ENCODE measurements at regions not wholly inside any gene's neighbourhood (a gene's known extent, or its start where the extent isn't known, plus 50 kb on each side); places are given as distances from the start of the nearest gene placed in this dataset.

GRCh38 chr3:31232055-31233025 is 300.4 kb upstream of the STT3B start:
- Histone ChIP-seq H3K4me1 (peaks cover 0 to 23% (median 2%) of the 10 kb centered on the region in 4 donors), H3K9me3 (no peaks in the 10 kb centered on the region), H3K27ac (peak overlapping the region in 3 of 4 donors; percentile 10 to 72 (median 40)), H3K27me3 (no peaks in the 10 kb centered on the region), H3K36me3 (no peaks in the 10 kb centered on the region), H3K4me3 (no peak overlapping the region)
- WGBS, 2 donors: 82 to 86% methylated on average over 12 of the region's 12 CpGs
- TF ChIP-seq POLR2A (IDR thresholded peaks at IDR 0.05) (no peak), EP300 (IDR thresholded peaks at IDR 0.05) (peak in 1 of 2 donors; percentile 37)
- TF ChIP-seq, protein P1, sequence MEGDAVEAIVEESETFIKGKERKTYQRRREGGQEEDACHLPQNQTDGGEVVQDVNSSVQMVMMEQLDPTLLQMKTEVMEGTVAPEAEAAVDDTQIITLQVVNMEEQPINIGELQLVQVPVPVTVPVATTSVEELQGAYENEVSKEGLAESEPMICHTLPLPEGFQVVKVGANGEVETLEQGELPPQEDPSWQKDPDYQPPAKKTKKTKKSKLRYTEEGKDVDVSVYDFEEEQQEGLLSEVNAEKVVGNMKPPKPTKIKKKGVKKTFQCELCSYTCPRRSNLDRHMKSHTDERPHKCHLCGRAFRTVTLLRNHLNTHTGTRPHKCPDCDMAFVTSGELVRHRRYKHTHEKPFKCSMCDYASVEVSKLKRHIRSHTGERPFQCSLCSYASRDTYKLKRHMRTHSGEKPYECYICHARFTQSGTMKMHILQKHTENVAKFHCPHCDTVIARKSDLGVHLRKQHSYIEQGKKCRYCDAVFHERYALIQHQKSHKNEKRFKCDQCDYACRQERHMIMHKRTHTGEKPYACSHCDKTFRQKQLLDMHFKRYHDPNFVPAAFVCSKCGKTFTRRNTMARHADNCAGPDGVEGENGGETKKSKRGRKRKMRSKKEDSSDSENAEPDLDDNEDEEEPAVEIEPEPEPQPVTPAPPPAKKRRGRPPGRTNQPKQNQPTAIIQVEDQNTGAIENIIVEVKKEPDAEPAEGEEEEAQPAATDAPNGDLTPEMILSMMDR (IDR thresholded peaks at IDR 0.05): no peak
- no peak for DNase-seq (ENCODE audit: low spot score in 2 of 2)

GRCh38 chr3:31234145-31234544 is 298.6 kb upstream of the STT3B start:
- Histone ChIP-seq H3K36me3 (no peaks in the 10 kb centered on the region), H3K4me3 (no peak overlapping the region), H3K4me1 (peaks cover 0 to 23% (median 2%) of the 10 kb centered on the region in 4 donors), H3K27ac (no peak overlapping the region), H3K27me3 (no peaks in the 10 kb centered on the region), H3K9me3 (no peaks in the 10 kb centered on the region)
- TF ChIP-seq POLR2A (IDR thresholded peaks at IDR 0.05): no peak
- DNase-seq (ENCODE audit: low spot score in 2 of 2): no peak
- 75 to 85% methylated on average over 6 of the region's 6 CpGs for WGBS, 2 donors

DNA sequence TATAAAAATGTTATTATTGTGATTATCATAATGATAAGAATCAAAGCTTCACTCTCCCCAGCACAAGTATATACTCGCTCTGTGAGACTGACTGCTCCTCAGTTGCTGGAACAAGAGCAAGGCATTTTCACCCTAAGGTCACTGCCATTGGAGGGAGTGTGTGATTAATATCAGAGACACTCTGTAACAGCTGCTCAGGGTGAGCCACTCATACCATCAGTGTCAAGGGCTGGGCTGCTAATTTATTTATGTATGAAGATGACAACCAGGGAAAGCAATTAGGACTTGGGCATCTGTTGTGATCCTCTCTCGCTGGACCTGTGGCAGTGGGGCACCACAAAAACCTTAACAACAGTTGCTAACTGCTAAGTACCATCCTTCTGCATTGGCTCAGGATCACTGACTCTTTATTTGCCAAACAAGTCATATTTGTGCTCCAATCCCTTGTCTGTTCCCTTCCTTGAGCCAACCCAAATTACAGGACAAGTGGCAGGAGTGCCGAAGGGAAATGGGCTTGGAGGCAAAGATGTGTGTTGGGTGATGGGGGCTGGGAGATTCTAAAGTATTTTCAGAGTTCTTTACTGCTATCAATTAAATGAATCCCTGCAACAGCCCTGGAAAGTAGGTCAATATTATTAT is 297.5 kb upstream of the STT3B start:
- no peaks in the 10 kb centered on the region for H3K27me3 ChIP-seq
- H3K4me3 ChIP-seq: no peak overlapping the region
- 77 to 89% methylated on average over 3 of the region's 3 CpGs for WGBS, 2 donors
- TF ChIP-seq POLR2A (IDR thresholded peaks at IDR 0.05) (no peak), EP300 (IDR thresholded peaks at IDR 0.05) (no peak)
- TF ChIP-seq, protein P1 (IDR thresholded peaks at IDR 0.05): no peak
- DNase-seq (ENCODE audit: low spot score in 2 of 2): no peak
- no peaks in the 10 kb centered on the region for H3K36me3 ChIP-seq
- no peaks in the 10 kb centered on the region for H3K9me3 ChIP-seq
- H3K4me1 ChIP-seq: peaks cover 0 to 21% (median 2%) of the 10 kb centered on the region in 4 donors
- H3K27ac ChIP-seq: no peak overlapping the region

DNA sequence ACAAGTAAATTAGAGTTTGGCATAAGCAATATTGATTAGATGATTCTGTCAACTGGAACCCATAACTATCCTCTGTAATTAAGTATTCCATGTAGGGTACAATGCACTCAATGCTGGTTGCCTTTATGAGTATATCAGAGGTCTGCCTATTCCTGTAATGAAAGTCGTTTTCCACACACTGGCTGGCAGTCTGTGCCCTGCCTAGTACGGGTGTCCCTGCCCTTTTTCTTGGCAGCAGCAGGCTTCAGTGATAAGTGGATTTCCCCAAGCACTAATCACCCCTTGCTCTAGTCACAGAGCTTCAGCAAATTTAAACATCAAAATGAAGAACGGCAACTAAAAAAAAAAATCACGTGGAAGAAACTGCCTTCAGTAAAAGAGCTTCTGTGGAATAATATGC is 294.8 kb upstream of the STT3B start:
- no peak overlapping the region for H3K27ac ChIP-seq
- TF ChIP-seq POLR2A (IDR thresholded peaks at IDR 0.05) (no peak), EP300 (IDR thresholded peaks at IDR 0.05) (no peak)
- TF ChIP-seq, protein P1 (IDR thresholded peaks at IDR 0.05): no peak
- H3K27me3 ChIP-seq: no peaks in the 10 kb centered on the region
- no peak for DNase-seq (ENCODE audit: low spot score in 2 of 2)
- no peaks in the 10 kb centered on the region for H3K4me1 ChIP-seq
- WGBS, 2 donors: 42 to 48% methylated on average over 4 of the region's 4 CpGs
- H3K36me3 ChIP-seq: no peaks in the 10 kb centered on the region
- no peaks in the 10 kb centered on the region for H3K9me3 ChIP-seq
- H3K4me3 ChIP-seq: no peak overlapping the region

GRCh38 chr3:31240013-31240412 is 292.7 kb upstream of the STT3B start:
- Histone ChIP-seq H3K27ac (no peak overlapping the region), H3K4me1 (no peaks in the 10 kb centered on the region), H3K9me3 (no peaks in the 10 kb centered on the region), H3K27me3 (no peaks in the 10 kb centered on the region), H3K36me3 (no peaks in the 10 kb centered on the region), H3K4me3 (no peak overlapping the region)
- TF ChIP-seq POLR2A (IDR thresholded peaks at IDR 0.05) (no peak), EP300 (IDR thresholded peaks at IDR 0.05) (no peak)
- TF ChIP-seq, protein P1 (IDR thresholded peaks at IDR 0.05): no peak
- DNase-seq (ENCODE audit: low spot score in 2 of 2): no peak
- 86 to 93% methylated on average over 5 of the region's 5 CpGs for WGBS, 2 donors
